ENCODE measurements at regions not wholly inside any gene's neighbourhood (a gene's known extent, or its start where the extent isn't known, plus 50 kb on each side); places are given as distances from the start of the nearest gene placed in this dataset.

- Histone ChIP-seq H3K79me2 (ENCODE audit: control insufficient read depth, insufficient read depth, low read length) (no peaks in the 10 kb centered on the region), H3K4me2 (ENCODE audit: extremely low read depth, insufficient read depth, low read length) (no peak overlapping the region), H2AFZ (ENCODE audit: low read length) (no peak overlapping the region), H3K4me3 (replicated peaks in 1 of 4; ENCODE audit: control extremely low read depth in 1 of 4, insufficient read depth in 1 of 4, low read depth in 3 of 4, low read length in 4 of 4) (no peak overlapping the region), H3K27ac (ENCODE audit: insufficient read depth, low read length) (no peak overlapping the region), H3K9me3 (ENCODE audit: control insufficient read depth, insufficient read depth, low read depth, low read length) (no peaks in the 10 kb centered on the region), H3K27me3 (ENCODE audit: control insufficient read depth, insufficient read depth, low read length) (peaks cover 2% of the 10 kb centered on the region), H3K4me1 (ENCODE audit: control insufficient read depth, extremely low read depth, insufficient read depth, low read length) (no peaks in the 10 kb centered on the region), H3K9ac (ENCODE audit: insufficient read depth, low read length) (no peak overlapping the region), H3K36me3 (ENCODE audit: control insufficient read depth, insufficient read depth, low read length) (no peaks in the 10 kb centered on the region), H4K20me1 (ENCODE audit: control insufficient read depth, extremely low read depth, insufficient read depth, low read length) (peaks cover 3% of the 10 kb centered on the region)
- DNase-seq (ENCODE audit: low read depth in 2 of 2) = no peak
- TF ChIP-seq EZH2 (IDR thresholded peaks at IDR 0.05; ENCODE audit: low read length, missing control alignments) = no peak
- TF ChIP-seq, protein P1, sequence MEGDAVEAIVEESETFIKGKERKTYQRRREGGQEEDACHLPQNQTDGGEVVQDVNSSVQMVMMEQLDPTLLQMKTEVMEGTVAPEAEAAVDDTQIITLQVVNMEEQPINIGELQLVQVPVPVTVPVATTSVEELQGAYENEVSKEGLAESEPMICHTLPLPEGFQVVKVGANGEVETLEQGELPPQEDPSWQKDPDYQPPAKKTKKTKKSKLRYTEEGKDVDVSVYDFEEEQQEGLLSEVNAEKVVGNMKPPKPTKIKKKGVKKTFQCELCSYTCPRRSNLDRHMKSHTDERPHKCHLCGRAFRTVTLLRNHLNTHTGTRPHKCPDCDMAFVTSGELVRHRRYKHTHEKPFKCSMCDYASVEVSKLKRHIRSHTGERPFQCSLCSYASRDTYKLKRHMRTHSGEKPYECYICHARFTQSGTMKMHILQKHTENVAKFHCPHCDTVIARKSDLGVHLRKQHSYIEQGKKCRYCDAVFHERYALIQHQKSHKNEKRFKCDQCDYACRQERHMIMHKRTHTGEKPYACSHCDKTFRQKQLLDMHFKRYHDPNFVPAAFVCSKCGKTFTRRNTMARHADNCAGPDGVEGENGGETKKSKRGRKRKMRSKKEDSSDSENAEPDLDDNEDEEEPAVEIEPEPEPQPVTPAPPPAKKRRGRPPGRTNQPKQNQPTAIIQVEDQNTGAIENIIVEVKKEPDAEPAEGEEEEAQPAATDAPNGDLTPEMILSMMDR (conservative IDR thresholded peaks at IDR 0.05 in 1 of 2, IDR thresholded peaks at IDR 0.05 in 1 of 2; ENCODE audit: low read depth in 1 of 2, low read length in 2 of 2) = no peak
These were observed 100.7 kb upstream of the LMCD1 start for GRCh38 chr3:8400911-8401310.

- TF ChIP-seq, protein P1 (conservative IDR thresholded peaks at IDR 0.05 in 1 of 2, IDR thresholded peaks at IDR 0.05 in 1 of 2; ENCODE audit: low read depth in 1 of 2, low read length in 2 of 2) = no peak
- TF ChIP-seq EZH2 (IDR thresholded peaks at IDR 0.05; ENCODE audit: low read length, missing control alignments) = no peak
- H3K36me3 ChIP-seq (ENCODE audit: control insufficient read depth, insufficient read depth, low read length) = no peaks in the 10 kb centered on the region
- no peak overlapping the region for H2AFZ ChIP-seq (ENCODE audit: low read length)
- DNase-seq (ENCODE audit: low read depth in 2 of 2) = no peak
- no peaks in the 10 kb centered on the region for H3K79me2 ChIP-seq (ENCODE audit: control insufficient read depth, insufficient read depth, low read length)
- H3K4me1 ChIP-seq (ENCODE audit: control insufficient read depth, extremely low read depth, insufficient read depth, low read length) = no peaks in the 10 kb centered on the region
- no peaks in the 10 kb centered on the region for H3K9me3 ChIP-seq (ENCODE audit: control insufficient read depth, insufficient read depth, low read depth, low read length)
- H3K4me3 ChIP-seq (replicated peaks in 1 of 4; ENCODE audit: control extremely low read depth in 1 of 4, insufficient read depth in 1 of 4, low read depth in 3 of 4, low read length in 4 of 4) = no peak overlapping the region
- H3K4me2 ChIP-seq (ENCODE audit: extremely low read depth, insufficient read depth, low read length) = no peak overlapping the region
- no peak overlapping the region for H3K9ac ChIP-seq (ENCODE audit: insufficient read depth, low read length)
- H3K27me3 ChIP-seq (ENCODE audit: control insufficient read depth, insufficient read depth, low read length) = peaks cover 2% of the 10 kb centered on the region
- H3K27ac ChIP-seq (ENCODE audit: insufficient read depth, low read length) = no peak overlapping the region
- H4K20me1 ChIP-seq (ENCODE audit: control insufficient read depth, extremely low read depth, insufficient read depth, low read length) = peaks cover 3% of the 10 kb centered on the region
These were observed 97.6 kb upstream of the LMCD1 start for GRCh38 chr3:8403996-8404395.

GRCh38 chr3:8405144-8405543 lies 96.5 kb upstream of the LMCD1 start:
- no peaks in the 10 kb centered on the region for H3K9me3 ChIP-seq (ENCODE audit: control insufficient read depth, insufficient read depth, low read depth, low read length)
- no peak overlapping the region for H3K27ac ChIP-seq (ENCODE audit: insufficient read depth, low read length)
- no peaks in the 10 kb centered on the region for H3K36me3 ChIP-seq (ENCODE audit: control insufficient read depth, insufficient read depth, low read length)
- no peak overlapping the region for H3K9ac ChIP-seq (ENCODE audit: insufficient read depth, low read length)
- H3K27me3 ChIP-seq (ENCODE audit: control insufficient read depth, insufficient read depth, low read length) = no peaks in the 10 kb centered on the region
- DNase-seq (ENCODE audit: low read depth in 2 of 2) = no peak
- no peaks in the 10 kb centered on the region for H3K79me2 ChIP-seq (ENCODE audit: control insufficient read depth, insufficient read depth, low read length)
- H2AFZ ChIP-seq (ENCODE audit: low read length) = no peak overlapping the region
- H3K4me1 ChIP-seq (ENCODE audit: control insufficient read depth, extremely low read depth, insufficient read depth, low read length) = no peaks in the 10 kb centered on the region
- H3K4me3 ChIP-seq (replicated peaks in 1 of 4; ENCODE audit: control extremely low read depth in 1 of 4, insufficient read depth in 1 of 4, low read depth in 3 of 4, low read length in 4 of 4) = no peak overlapping the region
- no peak overlapping the region for H3K4me2 ChIP-seq (ENCODE audit: extremely low read depth, insufficient read depth, low read length)
- TF ChIP-seq, protein P1 (conservative IDR thresholded peaks at IDR 0.05 in 1 of 2, IDR thresholded peaks at IDR 0.05 in 1 of 2; ENCODE audit: low read depth in 1 of 2, low read length in 2 of 2) = no peak
- no peak for TF ChIP-seq EZH2 (IDR thresholded peaks at IDR 0.05; ENCODE audit: low read length, missing control alignments)
- H4K20me1 ChIP-seq (ENCODE audit: control insufficient read depth, extremely low read depth, insufficient read depth, low read length) = peaks cover 3% of the 10 kb centered on the region
